DOHH2 (cell line): ENCODE measurements at regions not wholly inside any gene's neighbourhood (a gene's known extent, or its start where the extent isn't known, plus 50 kb on each side); places are given as distances from the start of the nearest gene placed in this dataset.

ENCODE experiments used
- EZH2phosphoT487 ChIP-seq: fragments of 200-600 bp; sonication (generic); IDR thresholded peaks from 2 replicates; pipeline ENCODE4 v1.6.1; 2017; ENCODE audit warnings: borderline replicate concordance, mild to moderate bottlenecking, antibody characterized with exemption, low read length, moderate library complexity, mixed read lengths
- TF ChIP-seq, protein P1 (sequence below): fragments of 200-600 bp; sonication (generic); IDR thresholded peaks from one replicate; pipeline ENCODE4 v1.5.1; 2014; ENCODE audit warnings: antibody characterized with exemption, mild to moderate bottlenecking, low read depth, low read length; ENCODE audit not compliant: poor library complexity, severe bottlenecking

DNA sequence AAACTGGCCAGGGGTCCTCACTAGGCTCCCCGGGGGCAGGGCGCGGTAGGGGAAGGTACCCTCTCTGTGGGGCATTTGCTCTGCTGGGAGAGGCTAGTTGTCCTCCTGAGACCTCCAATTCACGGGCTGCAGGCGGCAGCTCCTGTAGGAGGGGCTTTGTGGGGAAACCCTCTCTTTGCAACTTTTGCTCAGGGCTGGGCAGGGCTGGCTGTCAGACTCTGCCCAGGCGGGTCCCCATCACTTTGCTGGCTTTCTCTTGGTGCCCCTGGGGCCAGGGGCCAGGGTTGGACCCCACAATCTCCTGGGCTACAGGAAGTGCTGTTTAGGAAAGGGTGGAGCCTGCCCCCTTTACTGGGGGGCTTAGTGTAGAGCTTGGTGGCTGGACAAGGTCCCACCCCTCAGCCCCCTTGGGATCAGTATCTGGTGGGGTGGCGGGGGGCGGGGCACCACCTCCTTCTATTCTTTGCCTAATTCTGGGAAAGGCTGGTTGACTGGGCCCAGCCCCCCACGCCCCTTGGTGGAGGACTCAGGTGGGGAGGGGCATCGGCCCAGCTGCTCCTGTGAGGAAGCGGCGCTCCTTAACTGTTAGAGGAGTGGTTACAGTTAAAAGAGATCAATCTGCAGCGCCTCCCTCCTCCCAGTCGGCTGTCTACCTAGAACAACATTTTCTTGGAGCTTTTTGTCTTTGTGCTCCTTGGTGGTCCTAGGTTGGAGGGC is 918.7 kb downstream of the AACS start:
- TF ChIP-seq, protein P1, sequence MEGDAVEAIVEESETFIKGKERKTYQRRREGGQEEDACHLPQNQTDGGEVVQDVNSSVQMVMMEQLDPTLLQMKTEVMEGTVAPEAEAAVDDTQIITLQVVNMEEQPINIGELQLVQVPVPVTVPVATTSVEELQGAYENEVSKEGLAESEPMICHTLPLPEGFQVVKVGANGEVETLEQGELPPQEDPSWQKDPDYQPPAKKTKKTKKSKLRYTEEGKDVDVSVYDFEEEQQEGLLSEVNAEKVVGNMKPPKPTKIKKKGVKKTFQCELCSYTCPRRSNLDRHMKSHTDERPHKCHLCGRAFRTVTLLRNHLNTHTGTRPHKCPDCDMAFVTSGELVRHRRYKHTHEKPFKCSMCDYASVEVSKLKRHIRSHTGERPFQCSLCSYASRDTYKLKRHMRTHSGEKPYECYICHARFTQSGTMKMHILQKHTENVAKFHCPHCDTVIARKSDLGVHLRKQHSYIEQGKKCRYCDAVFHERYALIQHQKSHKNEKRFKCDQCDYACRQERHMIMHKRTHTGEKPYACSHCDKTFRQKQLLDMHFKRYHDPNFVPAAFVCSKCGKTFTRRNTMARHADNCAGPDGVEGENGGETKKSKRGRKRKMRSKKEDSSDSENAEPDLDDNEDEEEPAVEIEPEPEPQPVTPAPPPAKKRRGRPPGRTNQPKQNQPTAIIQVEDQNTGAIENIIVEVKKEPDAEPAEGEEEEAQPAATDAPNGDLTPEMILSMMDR = no peak
- no peak for TF ChIP-seq EZH2phosphoT487
